Suppressor macrophage (primary cell): ENCODE measurements at regions not wholly inside any gene's neighbourhood (a gene's known extent, or its start where the extent isn't known, plus 50 kb on each side); places are given as distances from the start of the nearest gene placed in this dataset.

Experiments used
- DNase-seq, 4 experiments: peaks; one replicate each; pipeline ENCODE4 v3.0.0-alpha.2; 2020 to 2022

DNA sequence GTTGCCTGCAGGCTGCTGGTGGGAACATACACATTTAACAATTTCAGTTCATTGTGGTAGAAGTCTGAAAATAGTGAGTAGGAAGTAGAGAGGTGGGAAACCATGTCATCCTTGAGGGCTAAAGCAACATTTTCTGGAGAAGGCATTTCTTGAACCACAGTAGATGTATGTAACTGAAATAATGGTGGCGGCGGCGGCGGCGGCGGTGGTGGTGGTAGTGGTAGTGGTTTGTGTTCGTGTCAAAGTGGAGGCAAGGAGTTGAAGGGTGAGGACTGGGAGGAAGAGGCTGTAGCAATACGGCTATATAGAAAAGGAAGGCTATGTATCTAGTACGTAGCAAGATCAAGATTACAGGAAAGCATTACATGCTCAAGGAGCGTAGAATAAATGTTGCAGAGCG lies 1381.6 kb upstream of the TENM3 start:
- no peak for DNase-seq

DNA sequence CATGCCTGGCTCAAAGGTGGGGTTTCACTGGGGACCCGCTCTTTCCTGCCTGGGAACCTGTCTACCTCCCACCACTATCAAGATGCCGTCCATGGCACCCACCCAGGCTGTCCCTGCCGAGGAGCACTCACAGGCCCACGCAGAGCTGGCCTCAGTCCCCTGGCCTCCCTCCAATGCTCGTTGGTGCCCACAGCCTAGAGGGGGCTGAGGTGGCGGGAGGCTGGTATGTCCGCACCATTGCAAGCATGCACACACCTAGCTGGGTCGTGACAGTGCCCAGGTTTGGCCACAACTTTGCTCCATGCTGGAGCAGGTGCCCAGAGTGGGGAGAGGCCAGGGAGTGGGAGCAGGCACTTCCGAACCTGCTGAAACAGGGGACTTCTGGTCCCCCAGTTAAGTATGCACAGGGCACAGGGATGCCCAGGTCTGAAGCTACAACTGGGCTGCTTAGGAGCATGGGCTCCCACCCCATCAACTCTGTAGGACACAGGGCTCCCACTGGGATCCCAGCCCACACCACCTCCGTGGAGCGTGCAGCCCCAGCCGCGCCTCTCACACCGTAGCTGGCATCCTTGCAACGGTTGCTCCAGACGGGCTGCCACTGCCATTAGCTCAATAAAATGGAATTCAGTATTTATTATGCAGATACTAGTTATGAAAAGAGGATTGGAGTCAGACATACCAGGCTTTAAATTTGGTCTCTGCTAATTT lies 1376.1 kb upstream of the TENM3 start:
- DNase-seq: no peak

GRCh38 chr4:180870623-180871022 lies 1372.6 kb upstream of the TENM3 start:
- no peak for DNase-seq

GRCh38 chr4:180898305-180898704 lies 1344.9 kb upstream of the TENM3 start:
- DNase-seq: no peak

DNA sequence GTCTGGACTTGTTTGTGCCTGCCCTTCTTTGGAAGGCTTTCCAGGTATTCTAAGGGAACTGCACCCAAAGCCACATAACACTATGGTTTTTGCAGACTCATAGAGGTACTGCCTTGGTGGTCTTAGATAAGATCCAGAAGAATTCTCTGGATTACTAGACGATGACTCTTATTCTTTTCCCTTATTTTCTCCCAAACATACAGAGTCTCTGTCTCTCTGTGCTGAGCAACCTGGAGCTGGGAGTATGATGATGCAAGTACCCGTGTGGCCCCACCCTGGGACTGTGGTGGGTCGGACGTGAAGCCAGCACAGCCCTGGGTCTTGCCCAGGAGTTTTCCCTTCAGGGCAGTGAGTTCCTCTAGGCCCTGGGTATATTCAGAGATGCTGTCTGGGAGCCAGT lies 1342.4 kb upstream of the TENM3 start:
- DNase-seq: no peak

DNA sequence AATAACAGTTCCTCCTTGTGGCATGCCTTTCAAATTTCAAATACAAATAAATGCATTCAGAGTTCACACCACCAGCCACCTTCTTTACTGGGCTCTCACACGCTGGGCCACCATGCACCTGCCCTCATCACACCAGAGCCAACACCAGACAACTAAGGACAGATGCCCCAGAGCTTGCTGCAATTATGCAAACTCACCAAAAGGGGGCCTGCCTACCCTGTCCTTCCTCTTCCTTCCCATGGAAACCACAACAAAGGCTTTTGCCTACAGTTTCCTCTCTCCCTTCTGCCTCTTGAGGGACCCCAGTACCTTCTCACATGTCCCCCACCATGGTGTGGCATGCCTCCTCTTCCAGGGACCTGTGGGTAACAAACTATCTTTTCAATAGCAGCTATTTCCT lies 1333.9 kb upstream of the TENM3 start:
- no peak for DNase-seq

DNA sequence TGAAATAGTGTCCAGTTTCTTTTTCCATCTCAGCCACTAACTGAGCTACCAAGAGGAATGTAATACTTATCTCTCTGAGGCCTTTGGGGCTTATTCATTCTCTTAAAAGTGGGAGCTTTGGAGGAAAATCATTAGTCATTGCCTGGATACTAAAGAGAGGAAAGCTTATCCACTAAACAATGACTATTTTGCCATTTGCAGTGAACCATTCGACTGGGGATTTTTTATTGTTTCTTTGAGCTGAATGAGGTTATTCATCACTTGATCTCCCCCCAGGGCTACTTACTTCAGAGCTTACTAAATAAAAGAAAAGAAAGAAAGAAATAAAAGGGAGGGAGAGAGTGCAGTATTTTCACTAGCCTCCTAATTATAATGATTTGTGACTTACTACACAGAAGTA lies 1329.5 kb upstream of the TENM3 start:
- no peak for DNase-seq

- no peak for DNase-seq
Measured at GRCh38 chr4:180923486-180923885, 1319.7 kb upstream of the TENM3 start.

GRCh38 chr4:180925805-180926204 lies 1317.4 kb upstream of the TENM3 start:
- DNase-seq: no peak

GRCh38 chr4:180926277-180926676 lies 1316.9 kb upstream of the TENM3 start:
- DNase-seq: no peak

GRCh38 chr4:180932370-180933001 lies 1310.7 kb upstream of the TENM3 start:
- DNase-seq: no peak

GRCh38 chr4:180937083-180937482 lies 1306.1 kb upstream of the TENM3 start:
- DNase-seq: no peak

- DNase-seq: no peak
Measured at GRCh38 chr4:180940680-180941079, 1302.5 kb upstream of the TENM3 start.

GRCh38 chr4:180942367-180942916 lies 1300.8 kb upstream of the TENM3 start:
- no peak for DNase-seq

- no peak for DNase-seq
Measured at GRCh38 chr4:180946188-180946587, 1297.0 kb upstream of the TENM3 start.

DNA sequence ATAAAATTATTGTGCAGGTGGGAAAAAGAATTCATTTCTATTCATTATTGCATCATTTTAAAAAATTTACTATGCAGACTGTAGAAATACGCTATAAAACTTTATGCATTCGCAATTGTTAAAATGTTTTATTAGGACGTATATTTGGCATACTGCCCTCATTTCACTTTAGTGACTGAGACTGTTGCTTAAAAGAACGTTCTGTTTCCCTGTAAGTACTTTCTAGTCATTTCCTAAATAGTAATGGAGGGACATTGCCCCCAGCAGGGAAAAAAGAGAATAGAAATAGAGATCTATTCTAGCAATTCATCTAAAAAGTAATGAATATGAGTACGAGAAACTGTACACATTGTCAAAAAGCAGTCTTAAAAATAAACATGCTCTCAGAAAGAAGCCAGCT lies 1295.8 kb upstream of the TENM3 start:
- no peak for DNase-seq

DNA sequence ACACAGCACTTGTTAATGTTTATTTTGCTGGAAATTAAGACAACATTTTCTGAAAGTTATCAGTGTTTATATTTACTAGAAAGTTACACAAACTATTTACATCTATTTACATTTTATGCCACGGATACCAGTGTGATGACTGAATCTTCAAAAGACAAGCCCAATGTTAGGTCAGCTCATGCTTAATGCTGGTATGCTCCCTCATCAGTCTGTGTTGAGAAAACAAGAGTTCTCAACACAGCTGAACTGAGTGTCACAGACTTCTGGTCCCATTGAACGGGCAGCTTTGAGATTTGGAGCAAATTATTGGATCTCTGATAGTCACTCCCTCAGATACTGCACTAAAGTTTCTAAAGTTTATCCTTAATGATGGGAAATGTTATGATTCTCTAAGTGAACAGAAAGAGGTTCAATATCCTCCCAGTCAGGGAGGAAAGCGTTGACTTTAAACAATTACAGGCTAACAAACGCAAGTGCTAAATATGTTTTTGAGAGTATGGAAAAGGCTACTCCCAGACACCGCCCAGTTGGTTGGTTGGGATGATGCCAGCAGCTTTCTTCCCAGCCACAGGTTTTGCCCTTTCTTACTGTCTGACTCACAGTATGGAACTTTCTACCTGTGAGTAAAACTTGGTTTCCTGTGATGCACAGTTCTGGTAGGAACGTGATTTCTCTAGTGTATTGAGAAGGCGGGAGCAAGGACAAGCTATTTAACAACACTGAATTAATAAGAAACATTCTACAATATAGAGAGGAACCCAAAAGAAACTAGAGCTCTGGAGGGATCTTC lies 1293.6 kb upstream of the TENM3 start:
- DNase-seq: no peak

- no peak for DNase-seq
Measured at GRCh38 chr4:180950377-180950776, 1292.8 kb upstream of the TENM3 start.

DNA sequence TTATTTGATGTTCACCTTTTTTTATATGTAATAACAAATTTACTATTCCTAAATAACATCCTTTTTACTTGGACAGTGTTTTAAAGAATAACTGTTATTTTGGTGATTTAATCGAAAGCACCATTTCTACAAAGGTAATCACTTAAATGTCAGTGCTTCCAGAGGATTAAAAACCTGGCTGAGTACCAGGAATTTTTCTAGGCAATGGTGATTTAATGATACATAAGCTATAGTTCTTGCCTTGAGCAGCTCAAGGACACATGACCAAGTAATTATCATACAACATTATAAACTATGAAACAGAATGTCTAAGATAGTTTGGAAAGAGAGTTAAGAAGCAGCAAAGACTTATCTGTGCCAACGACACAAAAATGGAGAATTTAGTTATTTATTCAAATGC lies 1291.9 kb upstream of the TENM3 start:
- DNase-seq: no peak

DNA sequence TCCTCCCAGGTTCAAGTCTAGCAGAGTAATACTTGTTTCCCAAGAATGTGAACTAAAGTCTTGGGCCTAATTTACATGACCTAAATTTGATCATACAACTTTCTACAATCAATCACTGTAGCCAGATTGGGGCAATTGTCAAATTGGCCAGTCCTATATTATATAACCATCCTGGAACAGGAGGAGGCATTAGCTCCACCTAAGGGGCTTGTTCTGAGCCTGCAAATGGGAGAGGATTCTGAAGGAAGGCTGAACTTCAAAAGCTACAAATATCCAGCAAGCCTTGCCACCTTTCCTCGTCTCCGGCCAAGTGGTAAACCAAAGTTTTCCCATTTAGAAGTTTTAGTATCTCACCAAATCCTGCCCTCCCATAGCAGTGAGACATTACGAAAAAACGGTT lies 1289.6 kb upstream of the TENM3 start:
- no peak for DNase-seq

DNA sequence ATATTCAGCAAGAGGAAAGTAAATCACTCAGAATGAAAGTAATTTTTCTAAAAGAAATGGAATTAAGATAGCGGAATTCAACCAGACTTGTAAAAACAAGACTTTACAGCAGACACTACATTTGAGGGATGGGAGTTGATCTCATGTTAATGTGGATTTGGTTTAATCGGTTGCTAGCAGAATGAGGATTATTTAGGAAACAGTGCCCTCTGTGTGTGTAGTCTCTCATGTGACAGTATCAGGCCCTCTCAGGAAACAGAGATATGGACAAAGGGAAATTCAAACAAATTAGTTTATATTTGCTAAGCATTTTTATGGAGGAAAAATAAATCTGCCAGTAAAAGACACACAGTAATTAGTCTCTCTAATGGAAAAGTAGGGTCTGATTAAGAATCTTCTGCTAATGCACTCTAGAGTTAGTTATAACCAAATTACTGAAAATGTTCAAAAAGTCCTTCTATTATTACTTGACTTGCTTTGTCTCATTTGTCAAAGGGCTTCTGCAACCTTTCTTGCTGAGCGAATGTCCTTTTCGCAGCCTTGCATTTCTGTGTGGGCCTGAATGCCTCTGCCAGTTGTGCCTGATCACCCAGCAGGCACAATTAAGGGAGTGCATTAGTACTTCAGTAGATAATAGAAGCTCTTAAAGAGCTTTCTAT lies 1282.3 kb upstream of the TENM3 start:
- DNase-seq: no peak

- no peak for DNase-seq
Measured at GRCh38 chr4:180962268-180962667, 1280.9 kb upstream of the TENM3 start.

DNA sequence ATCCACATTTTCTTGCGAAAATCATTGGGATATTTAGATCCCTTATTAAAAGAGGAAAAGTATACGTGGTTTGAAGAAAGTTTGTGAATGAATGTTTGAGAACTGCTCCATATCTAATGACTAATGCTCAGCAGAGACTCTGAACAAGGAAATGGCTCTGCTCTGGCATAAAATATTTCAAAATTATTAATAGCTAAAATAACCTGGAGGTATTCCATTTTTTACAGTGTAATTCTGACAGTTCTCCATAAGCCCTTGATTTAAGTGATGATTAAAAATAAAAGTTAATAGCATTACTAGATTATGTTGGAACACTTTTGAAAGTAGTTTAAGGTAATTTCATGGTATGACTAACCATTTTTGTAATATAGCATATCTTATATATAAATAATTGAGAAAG lies 1276.9 kb upstream of the TENM3 start:
- no peak for DNase-seq
